Esophagus muscularis mucosa (tissue), 4 donors: ENCODE measurements at regions not wholly inside any gene's neighbourhood (a gene's known extent, or its start where the extent isn't known, plus 50 kb on each side); places are given as distances from the start of the nearest gene placed in this dataset.

ENCODE experiments used
- CTCF ChIP-seq, 3 experiments: fragments of 200-600 bp in 2 of 3; fragments of 450-650 bp in 1 of 3; sonication (generic) in 2 of 3; IDR thresholded peaks; one replicate each; pipeline ENCODE4 v1.5.1; 2017 to 2019; ENCODE audit warnings: antibody characterized with exemption in 3 of 3, mild to moderate bottlenecking in 2 of 3, moderate library complexity in 1 of 3
- EP300 ChIP-seq: sonication (generic); formaldehyde crosslinking; IDR thresholded peaks from one replicate; pipeline ENCODE4 v1.6.1; 2017; ENCODE audit warnings: antibody characterized with exemption
- POLR2A ChIP-seq: fragments of 450-650 bp; IDR thresholded peaks from one replicate; pipeline ENCODE4 v1.6.1; 2017; ENCODE audit warnings: antibody characterized with exemption, moderate library complexity, mild to moderate bottlenecking, low read depth

- no peak for TF ChIP-seq CTCF (IDR thresholded peaks at IDR 0.05)
- TF ChIP-seq EP300 = no peak
- no peak for TF ChIP-seq POLR2A
These were observed 91.5 kb downstream of the PCDH1 start for GRCh38 chr5:141786700-141787099.
